HK-2 (cell line): ENCODE measurements at regions not wholly inside any gene's neighbourhood (a gene's known extent, or its start where the extent isn't known, plus 50 kb on each side); places are given as distances from the start of the nearest gene placed in this dataset.
A peak's percentile ranks its signal among the peaks of the same experiment; 100 is the strongest.
"Not testable (repeated sequence)": the region's sequence is repeated elsewhere in the genome, so short reads cannot be mapped to it uniquely, and the experiment has no call there.

Experiments used
- DNase-seq: peaks from one replicate; pipeline ENCODE4 v3.0.0-alpha.2; 2018; ENCODE audit not compliant: unreplicated experiment

GRCh38 chr3:8307545-8308110 lies 194.0 kb upstream of the LMCD1 start:
- no peak for DNase-seq

- DNase-seq, result no peak
Measured at GRCh38 chr3:8311321-8311720, 190.3 kb upstream of the LMCD1 start.

GRCh38 chr3:8312685-8313084 lies 188.9 kb upstream of the LMCD1 start:
- no peak for DNase-seq

GRCh38 chr3:8313560-8314267 lies 187.9 kb upstream of the LMCD1 start:
- no peak for DNase-seq

GRCh38 chr3:8315526-8315925 lies 186.1 kb upstream of the LMCD1 start:
- not testable (repeated sequence) for DNase-seq

GRCh38 chr3:8317661-8318649 lies 183.7 kb upstream of the LMCD1 start:
- DNase-seq, result no peak

GRCh38 chr3:8319935-8320634 lies 181.5 kb upstream of the LMCD1 start:
- no peak for DNase-seq

GRCh38 chr3:8320711-8321458 lies 180.7 kb upstream of the LMCD1 start:
- no peak for DNase-seq

GRCh38 chr3:8324747-8325146 lies 176.9 kb upstream of the LMCD1 start:
- peak; percentile 12 for DNase-seq

GRCh38 chr3:8325306-8325705 lies 176.3 kb upstream of the LMCD1 start:
- DNase-seq, result no peak

GRCh38 chr3:8325833-8326232 lies 175.8 kb upstream of the LMCD1 start:
- DNase-seq, result not testable (repeated sequence)

- DNase-seq, result no peak
Measured at GRCh38 chr3:8327739-8328138, 173.9 kb upstream of the LMCD1 start.

- DNase-seq, result no peak
Measured at GRCh38 chr3:8328967-8329366, 172.7 kb upstream of the LMCD1 start.

- no peak for DNase-seq
Measured at GRCh38 chr3:8329598-8329997, 172.0 kb upstream of the LMCD1 start.

GRCh38 chr3:8336456-8336855 lies 165.2 kb upstream of the LMCD1 start:
- no peak for DNase-seq

- no peak for DNase-seq
Measured at GRCh38 chr3:8338424-8338823, 163.2 kb upstream of the LMCD1 start.

GRCh38 chr3:8341821-8342247 lies 159.8 kb upstream of the LMCD1 start:
- no peak for DNase-seq

GRCh38 chr3:8343058-8343457 lies 158.6 kb upstream of the LMCD1 start:
- DNase-seq, result no peak

- DNase-seq, result no peak
Measured at GRCh38 chr3:8345398-8345797, 156.2 kb upstream of the LMCD1 start.

- no peak for DNase-seq
Measured at GRCh38 chr3:8348076-8348475, 153.5 kb upstream of the LMCD1 start.

- no peak for DNase-seq
Measured at GRCh38 chr3:8352475-8352874, 149.1 kb upstream of the LMCD1 start.
